Skeletal muscle tissue (tissue), 3 donors: ENCODE measurements at regions not wholly inside any gene's neighbourhood (a gene's known extent, or its start where the extent isn't known, plus 50 kb on each side); places are given as distances from the start of the nearest gene placed in this dataset.

Experiments used
- H3K27ac ChIP-seq: one replicate; pipeline ENCODE4 v1.7.0; 2013; ENCODE audit warnings: mild to moderate bottlenecking, low read depth, low read length, inconsistent platforms
- H3K27me3 ChIP-seq, 3 donors: one replicate each; pipeline ENCODE4 v1.7.0; 2013; ENCODE audit warnings: low read length in 3 of 3; ENCODE audit not compliant: control insufficient read depth in 3 of 3, insufficient read depth in 3 of 3
- H3K36me3 ChIP-seq, 3 donors: one replicate each; pipeline ENCODE4 v1.7.0; 2013; ENCODE audit warnings: low read length in 3 of 3; ENCODE audit not compliant: control insufficient read depth in 3 of 3, insufficient read depth in 3 of 3
- H3K4me1 ChIP-seq, 3 donors: one replicate each; pipeline ENCODE4 v1.7.0; 2013; ENCODE audit warnings: low read length in 3 of 3, mild to moderate bottlenecking in 3 of 3; ENCODE audit not compliant: control insufficient read depth in 3 of 3, insufficient read depth in 3 of 3
- H3K4me3 ChIP-seq, 3 donors: one replicate each; pipeline ENCODE4 v1.7.0; 2013; ENCODE audit warnings: low read length in 3 of 3
- H3K9ac ChIP-seq, 3 donors: one replicate each; pipeline ENCODE4 v1.7.0; 2013; ENCODE audit warnings: low read length in 3 of 3, mild to moderate bottlenecking in 3 of 3, moderate library complexity in 2 of 3, low read depth in 1 of 3
- H3K9me3 ChIP-seq, 3 donors: one replicate each; pipeline ENCODE4 v1.7.0; 2013; ENCODE audit warnings: low read length in 3 of 3; ENCODE audit not compliant: control insufficient read depth in 3 of 3
- donor health status: Osteomylitis.

DNA sequence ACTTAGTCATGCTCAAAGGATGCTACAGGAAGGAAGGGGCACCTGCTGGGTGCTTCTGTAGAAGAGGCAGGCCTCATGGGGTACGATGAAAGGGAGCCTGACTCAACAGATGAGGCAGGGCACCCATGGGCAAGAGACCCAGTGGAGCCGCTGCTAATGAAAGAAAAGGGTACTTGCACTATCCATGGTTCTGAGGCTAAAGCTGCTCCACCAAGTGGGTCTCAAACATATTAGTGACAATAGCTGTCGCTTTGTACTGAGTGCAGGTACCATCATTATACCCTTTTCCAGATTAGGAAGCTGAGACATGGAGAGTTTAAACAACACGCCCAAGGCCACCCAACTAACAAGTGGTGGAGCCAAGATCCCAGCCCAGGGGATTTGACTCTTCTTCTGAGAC lies 127.5 kb upstream of the SERPIND1 start:
- H3K36me3 ChIP-seq, result no peaks in the 10 kb centered on the region

DNA sequence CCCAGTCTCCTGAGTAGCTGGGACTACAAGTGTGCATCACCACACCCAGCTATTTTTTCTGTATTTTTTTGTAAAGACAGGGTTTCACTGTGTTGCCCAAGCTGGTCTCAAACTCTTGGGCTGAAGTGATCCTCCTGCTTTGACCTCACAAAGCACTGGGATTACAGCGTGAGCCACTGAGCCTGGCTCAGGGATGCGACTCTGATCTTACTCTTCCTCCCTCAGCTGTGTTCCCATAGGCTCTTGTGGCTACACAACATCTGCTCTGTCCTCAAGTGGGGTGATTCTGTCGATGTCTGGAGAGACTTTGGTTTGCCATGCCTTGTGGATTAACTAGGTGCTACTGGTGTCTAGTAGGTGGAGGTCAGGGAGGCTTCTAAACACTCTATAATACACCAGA lies 127.0 kb upstream of the SERPIND1 start:
- Histone ChIP-seq H3K4me3 (no peak overlapping the region), H3K27ac (no peak overlapping the region), H3K4me1 (no peaks in the 10 kb centered on the region)

More for the DNA sequence above, 127.5 kb upstream of the SERPIND1 start:
- no peaks in the 10 kb centered on the region for H3K9me3 ChIP-seq
- no peaks in the 10 kb centered on the region for H3K4me1 ChIP-seq
- no peak overlapping the region for H3K9ac ChIP-seq
- no peak overlapping the region for H3K4me3 ChIP-seq
- H3K27ac ChIP-seq, result no peak overlapping the region
- peaks cover 0 to 7% (median 0%) of the 10 kb centered on the region in 3 donors for H3K27me3 ChIP-seq

DNA sequence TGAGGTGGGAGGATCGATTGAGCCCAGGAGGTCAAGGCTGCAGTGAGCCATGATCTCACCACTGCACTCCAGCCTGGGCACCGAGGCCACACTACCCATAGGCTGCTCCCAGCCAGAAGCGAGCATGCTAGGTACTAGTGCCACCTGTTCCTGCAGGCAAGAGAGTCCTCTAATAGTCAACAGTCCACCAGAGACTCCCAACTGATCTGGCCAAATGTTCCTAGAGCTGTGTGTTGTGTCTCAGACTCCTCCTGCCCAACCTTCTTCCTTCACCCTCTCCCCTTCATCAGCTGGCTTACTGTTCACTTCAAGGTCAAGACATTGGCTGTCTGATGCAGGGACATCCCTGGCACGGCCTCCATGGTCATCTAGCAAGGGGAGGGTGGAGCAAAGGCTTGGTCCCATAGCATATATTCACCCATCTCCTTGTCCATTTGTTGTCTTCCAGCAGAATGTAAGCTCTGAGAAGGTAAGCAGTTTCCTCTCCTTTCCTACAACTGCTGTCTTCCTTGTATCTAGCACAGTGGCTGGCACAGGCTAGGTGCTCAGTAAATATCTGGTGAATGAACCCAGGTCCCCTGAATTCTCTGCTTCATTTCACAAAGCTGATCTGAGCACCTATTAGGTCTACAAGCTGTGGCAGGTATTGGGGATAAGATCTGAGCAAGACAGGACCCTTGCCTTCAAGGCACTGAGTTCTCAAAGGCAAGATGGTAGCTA lies 126.2 kb upstream of the SERPIND1 start:
- Histone ChIP-seq H3K4me1 (no peaks in the 10 kb centered on the region), H3K27ac (no peak overlapping the region), H3K36me3 (no peaks in the 10 kb centered on the region), H3K4me3 (no peak overlapping the region), H3K27me3 (peaks cover 0 to 3% (median 0%) of the 10 kb centered on the region in 3 donors), H3K9ac (no peak overlapping the region), H3K9me3 (no peaks in the 10 kb centered on the region)

More for the DNA sequence above, 127.0 kb upstream of the SERPIND1 start:
- Histone ChIP-seq H3K27me3 (peaks cover 0 to 3% (median 0%) of the 10 kb centered on the region in 3 donors), H3K9ac (no peak overlapping the region), H3K9me3 (no peaks in the 10 kb centered on the region), H3K36me3 (no peaks in the 10 kb centered on the region)

DNA sequence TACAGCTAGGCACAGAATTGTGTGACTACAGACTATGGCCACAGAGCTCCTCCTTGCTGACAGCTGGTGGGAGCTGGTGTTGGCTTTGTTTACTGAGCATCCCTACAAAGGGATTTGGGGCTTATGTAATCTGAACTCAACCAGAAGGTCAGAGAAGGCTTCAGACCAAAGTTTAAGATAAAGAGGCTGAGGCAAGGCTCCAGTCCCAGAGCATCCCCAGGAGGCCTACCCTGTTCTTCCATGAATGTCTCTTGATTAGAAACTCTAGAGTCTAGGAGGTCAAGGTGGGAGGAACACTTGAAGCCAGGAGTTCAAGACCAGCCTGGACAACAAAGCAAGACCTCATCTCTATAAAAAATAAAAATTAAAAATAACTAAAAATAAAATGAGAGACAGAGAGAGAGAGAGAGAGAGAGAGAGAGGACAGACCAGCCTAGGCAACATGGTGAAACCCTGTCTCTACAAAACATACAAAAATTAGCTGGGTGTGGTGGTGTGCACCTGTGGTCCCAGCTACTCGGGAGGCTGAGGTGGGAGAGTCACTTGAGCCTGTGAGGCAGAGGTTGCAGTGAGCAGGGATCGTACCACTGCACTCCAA lies 125.5 kb upstream of the SERPIND1 start:
- Histone ChIP-seq H3K9ac (no peak overlapping the region), H3K27me3 (peaks cover 0 to 3% (median 0%) of the 10 kb centered on the region in 3 donors), H3K27ac (no peak overlapping the region), H3K4me1 (no peaks in the 10 kb centered on the region), H3K9me3 (no peaks in the 10 kb centered on the region), H3K36me3 (no peaks in the 10 kb centered on the region), H3K4me3 (no peak overlapping the region)

DNA sequence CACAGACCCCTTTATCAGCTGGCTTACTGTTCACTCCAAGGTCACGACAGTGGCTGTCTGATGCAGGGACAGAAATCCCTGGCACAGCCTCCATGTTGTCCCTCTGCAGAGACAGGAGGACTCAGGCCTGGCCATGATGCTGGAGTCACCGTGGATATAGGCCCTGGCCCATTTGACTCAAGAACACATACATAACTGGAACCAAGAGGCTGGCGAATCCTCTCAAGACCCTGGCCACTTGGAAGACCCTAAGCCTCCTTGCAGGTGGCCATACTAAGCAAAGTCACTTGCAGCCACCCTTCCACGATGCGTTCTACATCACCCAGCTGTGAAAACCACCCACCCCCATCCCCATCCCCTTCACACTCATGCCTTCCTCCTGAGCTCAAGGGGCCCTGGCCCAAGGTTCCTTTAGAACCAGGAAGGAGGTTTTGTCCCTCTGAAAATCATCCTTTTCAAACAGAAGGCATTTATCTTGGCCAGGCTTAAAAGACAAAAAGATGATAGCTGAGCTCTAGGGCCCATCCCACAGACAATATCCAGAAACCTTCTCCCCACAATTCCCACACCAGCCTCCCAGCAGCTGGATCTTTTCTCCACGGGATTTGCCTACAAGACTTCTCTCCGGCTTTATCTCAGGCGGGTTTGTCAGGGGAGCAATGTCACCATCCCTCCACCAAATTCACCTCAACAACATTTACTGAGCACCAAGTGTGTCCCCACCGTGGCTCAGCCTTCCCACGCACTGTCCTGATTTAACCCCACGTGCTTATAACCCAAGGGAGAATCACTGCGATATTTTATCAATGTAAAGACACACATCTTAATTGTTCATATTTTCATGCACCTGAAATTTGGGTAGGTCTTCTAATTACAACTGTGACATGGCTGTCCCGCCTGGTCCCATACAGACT lies 123.4 kb upstream of the SERPIND1 start:
- no peaks in the 10 kb centered on the region for H3K9me3 ChIP-seq
- H3K9ac ChIP-seq, result no peak overlapping the region
- no peaks in the 10 kb centered on the region for H3K36me3 ChIP-seq
- peaks cover 0 to 3% (median 0%) of the 10 kb centered on the region in 3 donors for H3K27me3 ChIP-seq
- H3K27ac ChIP-seq, result no peak overlapping the region
- H3K4me3 ChIP-seq, result no peak overlapping the region
- peaks cover 5 to 12% (median 8%) of the 10 kb centered on the region in 3 donors for H3K4me1 ChIP-seq

DNA sequence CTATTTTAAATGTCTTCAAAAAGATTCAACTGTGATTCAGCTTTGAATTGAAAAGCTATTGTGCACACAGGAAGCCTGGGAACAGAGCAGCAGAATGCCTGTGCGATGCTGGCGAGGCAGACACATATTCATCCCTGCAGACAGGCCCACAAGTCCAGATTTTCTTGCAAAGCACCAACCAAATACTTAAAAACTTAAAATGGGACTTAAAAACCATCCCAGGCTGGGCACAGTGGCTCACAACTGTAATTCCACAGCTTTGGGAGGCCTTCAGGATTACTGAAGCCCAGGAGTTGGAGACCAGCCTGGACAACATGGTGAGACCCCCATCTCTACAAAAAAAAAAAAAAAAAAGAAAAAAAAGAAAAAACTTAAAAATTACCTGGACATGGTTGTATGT lies 122.6 kb upstream of the SERPIND1 start:
- Histone ChIP-seq H3K36me3 (no peaks in the 10 kb centered on the region), H3K4me3 (no peak overlapping the region), H3K27ac (no peak overlapping the region), H3K9me3 (no peaks in the 10 kb centered on the region), H3K4me1 (peaks cover 5 to 12% (median 8%) of the 10 kb centered on the region in 3 donors), H3K9ac (no peak overlapping the region), H3K27me3 (peaks cover 0 to 1% (median 0%) of the 10 kb centered on the region in 3 donors)

DNA sequence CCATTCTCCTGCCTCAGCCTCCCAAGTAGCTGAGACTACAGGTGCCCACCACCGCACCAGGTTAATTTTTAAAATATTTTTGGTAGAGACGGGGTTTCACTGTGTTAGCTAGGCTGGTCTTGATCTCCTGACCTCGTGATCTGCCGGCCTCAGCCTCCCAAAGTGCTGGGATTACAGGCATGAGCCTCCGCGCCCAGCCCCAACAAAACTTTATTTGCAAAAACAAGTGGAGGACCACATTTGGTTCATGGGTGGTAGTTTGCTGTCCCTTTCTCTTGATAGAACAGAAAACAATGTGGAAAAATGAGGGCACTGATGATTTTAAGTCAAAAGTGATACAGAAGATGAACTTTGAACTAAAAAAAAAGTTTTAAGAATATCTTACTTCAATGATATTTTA lies 121.8 kb upstream of the SERPIND1 start:
- Histone ChIP-seq H3K9ac (no peak overlapping the region), H3K4me3 (no peak overlapping the region), H3K4me1 (peaks cover 5 to 12% (median 8%) of the 10 kb centered on the region in 3 donors), H3K27ac (no peak overlapping the region), H3K36me3 (no peaks in the 10 kb centered on the region), H3K27me3 (no peaks in the 10 kb centered on the region), H3K9me3 (no peaks in the 10 kb centered on the region)

DNA sequence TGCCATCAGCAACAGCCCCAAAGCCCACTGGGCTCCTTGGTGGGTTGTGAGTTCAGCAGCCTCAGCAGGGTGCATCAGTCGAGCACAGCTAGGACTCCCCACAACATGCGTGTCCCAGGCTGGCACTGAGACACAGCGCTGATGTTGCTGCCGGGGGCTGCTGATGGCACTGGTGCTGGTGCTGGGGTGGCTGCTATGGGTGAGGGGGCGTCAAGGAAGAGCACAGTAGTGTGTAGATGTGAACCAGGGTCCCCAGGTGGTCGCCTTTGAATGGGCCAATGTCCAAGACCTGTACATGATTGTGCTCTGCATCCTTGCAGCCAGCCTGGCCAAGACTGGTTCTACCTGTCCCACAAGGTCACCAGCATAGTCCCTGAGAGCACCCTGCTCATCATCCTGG lies 121.3 kb upstream of the SERPIND1 start:
- Histone ChIP-seq H3K9ac (no peak overlapping the region), H3K27me3 (no peaks in the 10 kb centered on the region), H3K9me3 (no peaks in the 10 kb centered on the region), H3K27ac (no peak overlapping the region), H3K4me1 (peaks cover 5 to 12% (median 8%) of the 10 kb centered on the region in 3 donors), H3K4me3 (no peak overlapping the region), H3K36me3 (no peaks in the 10 kb centered on the region)

DNA sequence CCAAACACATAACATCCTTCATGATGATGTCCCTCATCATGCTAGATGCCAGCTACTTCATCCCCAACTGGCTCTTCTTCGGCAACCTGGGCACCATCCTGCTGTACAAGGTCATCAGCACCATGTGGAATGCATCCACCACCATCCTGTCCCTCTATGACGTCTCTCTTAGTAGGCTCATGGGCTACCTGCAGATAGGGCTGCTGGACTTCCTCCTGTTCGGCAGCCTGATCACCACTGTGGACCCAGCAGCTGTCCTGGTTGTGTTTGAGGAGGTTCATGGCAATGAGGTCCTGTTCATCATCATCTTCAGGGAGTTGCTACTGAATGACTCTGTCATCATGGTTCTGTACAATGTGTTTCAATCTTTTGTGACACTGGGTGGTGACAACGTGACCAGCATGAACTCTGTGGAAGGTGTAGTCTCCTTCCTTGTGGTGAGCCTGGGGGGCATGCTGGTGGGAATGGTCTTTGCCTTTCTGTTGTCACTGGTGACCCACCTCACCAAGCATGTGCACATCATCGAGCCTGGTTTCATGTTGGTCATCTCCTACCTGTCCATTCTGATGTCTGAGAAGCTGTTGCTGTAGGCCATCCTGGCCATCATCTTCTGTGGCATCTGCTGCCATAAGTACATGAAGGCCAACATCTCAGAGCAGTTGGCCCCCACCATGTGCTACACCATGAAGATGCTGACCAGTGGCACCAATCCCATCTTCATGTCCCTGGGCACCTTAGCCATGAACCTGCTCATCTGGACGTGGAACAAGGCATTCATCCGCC lies 120.7 kb upstream of the SERPIND1 start:
- no peak overlapping the region for H3K27ac ChIP-seq

More for the DNA sequence above, 120.7 kb upstream of the SERPIND1 start:
- Histone ChIP-seq H3K36me3 (no peaks in the 10 kb centered on the region), H3K4me1 (peaks cover 5 to 12% (median 8%) of the 10 kb centered on the region in 3 donors), H3K4me3 (no peak overlapping the region), H3K9ac (no peak overlapping the region), H3K27me3 (no peaks in the 10 kb centered on the region), H3K9me3 (no peaks in the 10 kb centered on the region)
